HepG2 (cell line): ENCODE measurements at regions not wholly inside any gene's neighbourhood (a gene's known extent, or its start where the extent isn't known, plus 50 kb on each side); places are given as distances from the start of the nearest gene placed in this dataset.
A peak's percentile ranks its signal among the peaks of the same experiment; 100 is the strongest.
"Not testable (repeated sequence)": the region's sequence is repeated elsewhere in the genome, so short reads cannot be mapped to it uniquely, and the experiment has no call there.

ENCODE experiments used
- ATAC-seq: fragments of 200-7000 bp; cut with Tn5 transposase; 3 replicates; pipeline ENCODE4 v1.9.1; 2020; ENCODE audit warnings: mild to moderate bottlenecking, moderate library complexity
- BruUV-seq: library from RNA; stranded (reverse); fragments of 400-500 nt; replicated peaks from 2 replicates; lab custom pipeline; 2021; lab: Mats Ljungman, UMichigan
- CTCF ChIA-PET: fragments of 300-600 bp; formaldehyde crosslinking; extraction: SDS; loops from one replicate; lab custom pipeline; 2021; ENCODE audit warnings: low total read pairs, inconsistent platforms, low intra/inter-chr PET ratio; lab: Yijun Ruan, JAX
- POLR2A ChIA-PET: fragments of 350-600 bp; sonication (Branson Sonifier 250); formaldehyde crosslinking; loops from one replicate; lab custom pipeline; 2020; ENCODE audit warnings: antibody characterized with exemption, inconsistent platforms; lab: Yijun Ruan, JAX
- DNase-seq: peaks from one replicate; pipeline ENCODE4 v3.0.0-alpha.2; 2015; ENCODE audit warnings: low spot score
- FAIRE-seq: peaks from 3 replicates; lab custom pipeline; 2011; peaks lifted over from hg19 to GRCh38; lab: Jason Lieb, UNC
- H2AFZ ChIP-seq: one replicate; pipeline ENCODE4 v1.6.1; 2011; ENCODE audit warnings: low read length, inconsistent platforms
- H3K27ac ChIP-seq: fragments of 300-600 bp; 3 replicates; pipeline ENCODE4 v1.8.0; 2011; ENCODE audit warnings: mixed run types, mild to moderate bottlenecking, mixed read lengths, low read length, inconsistent platforms; ENCODE audit not compliant: insufficient read depth; ENCODE audit errors: extremely low read length
- H3K27me3 ChIP-seq, 2 experiments: fragments of 200-600 bp in 1 of 2; 2 replicates in 1 of 2; 3 replicates in 1 of 2; pipeline versions ENCODE4 v1.6.0 to v1.8.0; 2011; ENCODE audit warnings: low read length in 2 of 2, mild to moderate bottlenecking in 2 of 2, moderate library complexity in 2 of 2, inconsistent platforms in 1 of 2; ENCODE audit not compliant: insufficient read depth in 2 of 2, control insufficient read depth in 1 of 2
- H3K36me3 ChIP-seq, 2 experiments: fragments of 200-600 bp in 1 of 2; replicated peaks in 1 of 2; 2 replicates in 1 of 2; 3 replicates in 1 of 2; pipeline versions ENCODE4 v1.5.1 to v1.8.0; 2011; ENCODE audit warnings: low read length in 2 of 2, inconsistent platforms in 1 of 2; ENCODE audit not compliant: insufficient read depth in 2 of 2, control insufficient read depth in 1 of 2
- H3K4me1 ChIP-seq: 2 replicates; pipeline ENCODE4 v1.5.1; 2012; ENCODE audit warnings: low read length, inconsistent platforms; ENCODE audit not compliant: insufficient read depth
- H3K4me2 ChIP-seq: 2 replicates; pipeline ENCODE4 v1.6.0; 2011; ENCODE audit warnings: low read depth, low read length, inconsistent platforms
- H3K4me3 ChIP-seq, 3 experiments: fragments of 200-600 bp in 1 of 3; sonication (generic), shearing (Covaris generic) in 1 of 3; replicated peaks in 1 of 3; 2 replicates each; pipeline ENCODE4 v1.5.1; 2011 to 2016; ENCODE audit warnings: low read length in 3 of 3, inconsistent platforms in 2 of 3, low read depth in 2 of 3, mild to moderate bottlenecking in 2 of 3, control low read depth in 1 of 3, mixed read lengths in 1 of 3; ENCODE audit not compliant: insufficient read depth in 1 of 3
- H3K79me2 ChIP-seq: one replicate; pipeline ENCODE4 v1.6.1; 2011; ENCODE audit warnings: low read length, inconsistent platforms; ENCODE audit not compliant: insufficient read depth
- H3K9ac ChIP-seq: 2 replicates; pipeline ENCODE4 v1.6.0; 2011; ENCODE audit warnings: mild to moderate bottlenecking, low read depth, low read length, inconsistent platforms; ENCODE audit not compliant: insufficient read depth
- H3K9me3 ChIP-seq: 2 replicates; pipeline ENCODE4 v1.5.1; 2012; ENCODE audit warnings: mild to moderate bottlenecking, low read length
- H4K20me1 ChIP-seq: 2 replicates; pipeline ENCODE4 v1.6.0; 2011; ENCODE audit warnings: inconsistent platforms, mild to moderate bottlenecking, low read length, moderate library complexity; ENCODE audit not compliant: insufficient read depth
- CEBPB ChIP-seq: IDR thresholded peaks from 2 replicates; pipeline ENCODE4 v1.6.1; 2011; ENCODE audit warnings: low read depth, low read length, improper control_type of control experiment, borderline replicate concordance
- ETV6 ChIP-seq: sonication (generic); formaldehyde crosslinking; conservative IDR thresholded peaks from 2 replicates; pipeline ENCODE4 v1.4.0; 2020; ENCODE audit warnings: missing genetic modification reagents
- HMG20A ChIP-seq: IDR thresholded peaks from 2 replicates; pipeline ENCODE4 v1.6.1; 2016; ENCODE audit warnings: borderline replicate concordance
- MAFF ChIP-seq: IDR thresholded peaks from 2 replicates; pipeline ENCODE4 v1.6.1; 2011; ENCODE audit warnings: low read depth, low read length, improper control_type of control experiment
- MAFK ChIP-seq, 2 experiments: IDR thresholded peaks in 1 of 2; conservative IDR thresholded peaks in 1 of 2; 2 replicates each; pipeline ENCODE4 v1.6.1; 2011; ENCODE audit warnings: improper control_type of control experiment in 2 of 2, low read length in 2 of 2
- NFE2L2 ChIP-seq: fragments of 150-350 bp; IDR thresholded peaks from 2 replicates; pipeline ENCODE4 v1.6.1; 2014; ENCODE audit warnings: low read length
- WGBS: methylation state at CpG from one replicate; pipeline ENCODE4 v1.1.6; 2017; ENCODE audit warnings: low lambda C conversion rate; 5-methylcytosine and 5-hydroxymethylcytosine counted together
- in situ Hi-C: cut with HindIII; loops from 2 replicates; pipeline ENCODE4 v1.10.0; 2017; ENCODE audit warnings: low pct_unique_long_range_greater_than_20kb; ENCODE audit not compliant: extremely low pct_ligation_motif_present
- intact Hi-C: fragments of 100-400 bp; cut with micrococcal nuclease; formaldehyde crosslinking; loops from one replicate; pipeline ENCODE4 v1.10.0; 2022; ENCODE audit not compliant: unreplicated experiment
- TF ChIP-seq, protein P1 (sequence below): sonication (generic); formaldehyde crosslinking; IDR thresholded peaks from 2 replicates; pipeline ENCODE4 v1.4.0; 2020; ENCODE audit warnings: missing genetic modification reagents
- TF ChIP-seq, protein P2 (sequence below): sonication (generic); formaldehyde crosslinking; IDR thresholded peaks from 2 replicates; pipeline ENCODE4 v1.9.0; 2021; ENCODE audit warnings: mild to moderate bottlenecking, missing genetic modification reagents
- TF ChIP-seq, protein P3 (sequence below): sonication (generic); formaldehyde crosslinking; IDR thresholded peaks from 2 replicates; pipeline ENCODE4 v1.8.1; 2023; ENCODE audit warnings: missing genetic modification reagents, mild to moderate bottlenecking, borderline replicate concordance
- TF ChIP-seq, protein P4 (sequence below): sonication (generic); formaldehyde crosslinking; IDR thresholded peaks from 2 replicates; pipeline ENCODE4 v1.8.0; 2022; ENCODE audit warnings: missing genetic modification reagents, low read depth, mild to moderate bottlenecking, borderline replicate concordance

DNA sequence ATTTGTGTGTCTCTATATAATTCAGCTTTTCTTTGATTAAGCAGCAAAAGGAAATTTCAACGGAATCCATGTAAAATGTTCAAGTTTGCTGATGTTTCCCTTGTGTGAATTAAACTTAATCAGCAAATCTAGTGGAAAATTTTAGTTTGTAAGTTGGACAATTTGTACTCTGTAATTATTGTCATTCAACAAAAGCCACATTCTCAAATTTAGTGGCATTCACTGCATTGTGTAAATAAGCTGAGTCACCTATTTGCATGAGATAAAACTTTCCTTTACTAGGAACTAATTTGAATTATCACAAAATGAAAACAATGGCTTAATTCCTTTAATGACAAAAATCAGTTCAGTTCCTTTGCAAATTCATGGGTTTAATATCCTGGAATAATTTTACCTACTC, 784.2 kb upstream of the CCDC179 start:
- TF ChIP-seq, protein P1, sequence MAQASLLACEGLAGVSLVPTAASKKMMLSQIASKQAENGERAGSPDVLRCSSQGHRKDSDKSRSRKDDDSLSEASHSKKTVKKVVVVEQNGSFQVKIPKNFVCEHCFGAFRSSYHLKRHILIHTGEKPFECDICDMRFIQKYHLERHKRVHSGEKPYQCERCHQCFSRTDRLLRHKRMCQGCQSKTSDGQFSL (CRISPR knock-in tag), result no peak
- TF ChIP-seq, protein P2, sequence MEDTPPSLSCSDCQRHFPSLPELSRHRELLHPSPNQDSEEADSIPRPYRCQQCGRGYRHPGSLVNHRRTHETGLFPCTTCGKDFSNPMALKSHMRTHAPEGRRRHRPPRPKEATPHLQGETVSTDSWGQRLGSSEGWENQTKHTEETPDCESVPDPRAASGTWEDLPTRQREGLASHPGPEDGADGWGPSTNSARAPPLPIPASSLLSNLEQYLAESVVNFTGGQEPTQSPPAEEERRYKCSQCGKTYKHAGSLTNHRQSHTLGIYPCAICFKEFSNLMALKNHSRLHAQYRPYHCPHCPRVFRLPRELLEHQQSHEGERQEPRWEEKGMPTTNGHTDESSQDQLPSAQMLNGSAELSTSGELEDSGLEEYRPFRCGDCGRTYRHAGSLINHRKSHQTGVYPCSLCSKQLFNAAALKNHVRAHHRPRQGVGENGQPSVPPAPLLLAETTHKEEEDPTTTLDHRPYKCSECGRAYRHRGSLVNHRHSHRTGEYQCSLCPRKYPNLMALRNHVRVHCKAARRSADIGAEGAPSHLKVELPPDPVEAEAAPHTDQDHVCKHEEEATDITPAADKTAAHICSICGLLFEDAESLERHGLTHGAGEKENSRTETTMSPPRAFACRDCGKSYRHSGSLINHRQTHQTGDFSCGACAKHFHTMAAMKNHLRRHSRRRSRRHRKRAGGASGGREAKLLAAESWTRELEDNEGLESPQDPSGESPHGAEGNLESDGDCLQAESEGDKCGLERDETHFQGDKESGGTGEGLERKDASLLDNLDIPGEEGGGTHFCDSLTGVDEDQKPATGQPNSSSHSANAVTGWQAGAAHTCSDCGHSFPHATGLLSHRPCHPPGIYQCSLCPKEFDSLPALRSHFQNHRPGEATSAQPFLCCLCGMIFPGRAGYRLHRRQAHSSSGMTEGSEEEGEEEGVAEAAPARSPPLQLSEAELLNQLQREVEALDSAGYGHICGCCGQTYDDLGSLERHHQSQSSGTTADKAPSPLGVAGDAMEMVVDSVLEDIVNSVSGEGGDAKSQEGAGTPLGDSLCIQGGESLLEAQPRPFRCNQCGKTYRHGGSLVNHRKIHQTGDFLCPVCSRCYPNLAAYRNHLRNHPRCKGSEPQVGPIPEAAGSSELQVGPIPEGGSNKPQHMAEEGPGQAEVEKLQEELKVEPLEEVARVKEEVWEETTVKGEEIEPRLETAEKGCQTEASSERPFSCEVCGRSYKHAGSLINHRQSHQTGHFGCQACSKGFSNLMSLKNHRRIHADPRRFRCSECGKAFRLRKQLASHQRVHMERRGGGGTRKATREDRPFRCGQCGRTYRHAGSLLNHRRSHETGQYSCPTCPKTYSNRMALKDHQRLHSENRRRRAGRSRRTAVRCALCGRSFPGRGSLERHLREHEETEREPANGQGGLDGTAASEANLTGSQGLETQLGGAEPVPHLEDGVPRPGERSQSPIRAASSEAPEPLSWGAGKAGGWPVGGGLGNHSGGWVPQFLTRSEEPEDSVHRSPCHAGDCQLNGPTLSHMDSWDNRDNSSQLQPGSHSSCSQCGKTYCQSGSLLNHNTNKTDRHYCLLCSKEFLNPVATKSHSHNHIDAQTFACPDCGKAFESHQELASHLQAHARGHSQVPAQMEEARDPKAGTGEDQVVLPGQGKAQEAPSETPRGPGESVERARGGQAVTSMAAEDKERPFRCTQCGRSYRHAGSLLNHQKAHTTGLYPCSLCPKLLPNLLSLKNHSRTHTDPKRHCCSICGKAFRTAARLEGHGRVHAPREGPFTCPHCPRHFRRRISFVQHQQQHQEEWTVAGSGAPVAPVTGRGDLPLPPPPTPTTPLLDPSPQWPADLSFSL (CRISPR knock-in tag), result no peak
- TF ChIP-seq HMG20A (no peak), MAFF (peak; percentile 56), NFE2L2 (peak; percentile 57), ETV6 (no peak), MAFK (conservative IDR thresholded peaks at IDR 0.05 in 1 of 2, IDR thresholded peaks at IDR 0.05 in 1 of 2; ENCODE audit: low read length in 2 of 2) (peak; percentile 50 to 66), CEBPB (no peak)
- TF ChIP-seq, protein P3, sequence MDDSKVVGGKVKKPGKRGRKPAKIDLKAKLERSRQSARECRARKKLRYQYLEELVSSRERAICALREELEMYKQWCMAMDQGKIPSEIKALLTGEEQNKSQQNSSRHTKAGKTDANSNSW (CRISPR knock-in tag), result no peak
- TF ChIP-seq, protein P4, sequence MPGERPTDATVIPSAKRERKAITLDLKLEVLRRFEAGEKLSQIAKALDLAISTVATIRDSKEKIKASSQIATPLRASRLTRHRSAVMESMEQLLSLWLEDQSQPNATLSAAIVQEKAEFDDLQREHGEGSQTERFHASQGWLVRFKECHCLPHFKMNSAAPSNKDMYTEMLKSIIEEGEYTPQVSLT (CRISPR knock-in tag), result no peak
- TF ChIP-seq, all 625 proteins: peak for 3
- Histone ChIP-seq H3K9me3 (no peaks in the 10 kb centered on the region; the same call in 1 of the 2 replicates), H3K4me1 (no peaks in the 10 kb centered on the region), H3K9ac (no peak overlapping the region), H3K4me3 (no peak overlapping the region), H3K27me3 (no peaks in the 10 kb centered on the region), H2AFZ (no peak overlapping the region), H4K20me1 (no peaks in the 10 kb centered on the region), H3K36me3 (no peaks in the 10 kb centered on the region), H3K79me2 (no peaks in the 10 kb centered on the region), H3K27ac (no peak overlapping the region), H3K4me2 (no peak overlapping the region)
- CTCF ChIA-PET, result no interaction called here
- POLR2A ChIA-PET, result no interaction called here
- no peak for FAIRE-seq
- no peak for DNase-seq
- no TSS peak for BruUV-seq
- intact Hi-C loops (no loop called here), in situ Hi-C loops (no loop called here)
- 0% methylated on average over 1 of the region's 1 CpG for WGBS
- no peak for ATAC-seq

DNA sequence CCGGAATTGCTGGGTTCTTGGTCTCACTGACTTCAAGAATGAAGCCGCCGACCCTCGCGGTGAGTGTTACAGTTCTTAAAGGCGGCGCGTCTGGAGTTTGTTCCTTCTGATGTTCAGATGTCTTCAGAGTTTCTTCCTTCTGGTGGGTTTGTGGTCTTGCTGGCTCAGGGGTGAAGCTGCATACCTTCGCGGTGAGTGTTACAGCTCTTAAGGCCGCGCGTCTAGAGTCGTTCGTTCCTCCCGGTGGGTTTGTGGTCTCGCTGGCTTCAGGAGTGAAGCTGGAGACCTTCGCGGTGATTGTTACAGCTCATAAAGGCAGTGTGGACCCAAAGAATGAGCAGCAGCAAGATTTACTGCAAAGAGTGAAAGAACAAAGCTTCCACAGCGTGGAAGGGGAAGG, 792.1 kb upstream of the CCDC179 start:
- POLR2A ChIA-PET, in situ Hi-C loops, H3K4me3 ChIP-seq, H3K27ac ChIP-seq, FAIRE-seq, H3K79me2 ChIP-seq, H3K36me3 ChIP-seq, H2AFZ ChIP-seq, ATAC-seq, H3K4me2 ChIP-seq, intact Hi-C loops, H3K9ac ChIP-seq, H3K27me3 ChIP-seq, BruUV-seq, DNase-seq, H3K4me1 ChIP-seq, CTCF ChIA-PET, H4K20me1 ChIP-seq, H3K9me3 ChIP-seq: not testable (repeated sequence)
- WGBS, result 83% methylated on average over 20 of the region's 20 CpGs
